ENCODE measurements at regions not wholly inside any gene's neighbourhood (a gene's known extent, or its start where the extent isn't known, plus 50 kb on each side); places are given as distances from the start of the nearest gene placed in this dataset.

GRCh38 chr1:56303805-56304204, 275.6 kb downstream of the PLPP3 start:
- no peaks in the 10 kb centered on the region for H3K36me3 ChIP-seq (ENCODE audit: control insufficient read depth, insufficient read depth, low read length, severe bottlenecking)

GRCh38 chr1:56302878-56303277, 276.5 kb downstream of the PLPP3 start:
- Histone ChIP-seq H3K36me3 (ENCODE audit: control insufficient read depth, insufficient read depth, low read length, severe bottlenecking) (no peaks in the 10 kb centered on the region), H3K4me1 (ENCODE audit: control insufficient read depth, insufficient read depth, low read length) (peaks cover 15% of the 10 kb centered on the region)

More at GRCh38 chr1:56303805-56304204, 275.6 kb downstream of the PLPP3 start:
- H3K9ac ChIP-seq (ENCODE audit: low read length) = no peak overlapping the region
- no peaks in the 10 kb centered on the region for H3K9me3 ChIP-seq (ENCODE audit: control insufficient read depth, low read length)
- H3K4me1 ChIP-seq (ENCODE audit: control insufficient read depth, insufficient read depth, low read length) = peaks cover 15% of the 10 kb centered on the region
- no peaks in the 10 kb centered on the region for H3K27me3 ChIP-seq (replicated peaks; ENCODE audit: control insufficient read depth, insufficient read depth, low read length)
- no peak overlapping the region for H3K4me3 ChIP-seq (ENCODE audit: low read length)
- DNase-seq (ENCODE audit: low read depth) = no peak

GRCh38 chr1:56301791-56302190, 277.6 kb downstream of the PLPP3 start:
- DNase-seq (ENCODE audit: low read depth) = peak; percentile 61
- Histone ChIP-seq H3K27me3 (replicated peaks; ENCODE audit: control insufficient read depth, insufficient read depth, low read length) (no peaks in the 10 kb centered on the region), H3K9ac (ENCODE audit: low read length) (no peak overlapping the region), H3K4me1 (ENCODE audit: control insufficient read depth, insufficient read depth, low read length) (peaks cover 24% of the 10 kb centered on the region), H3K9me3 (ENCODE audit: control insufficient read depth, low read length) (no peaks in the 10 kb centered on the region), H3K4me3 (ENCODE audit: low read length) (no peak overlapping the region), H3K36me3 (ENCODE audit: control insufficient read depth, insufficient read depth, low read length, severe bottlenecking) (no peaks in the 10 kb centered on the region)

More at GRCh38 chr1:56302878-56303277, 276.5 kb downstream of the PLPP3 start:
- Histone ChIP-seq H3K4me3 (ENCODE audit: low read length) (no peak overlapping the region), H3K9ac (ENCODE audit: low read length) (no peak overlapping the region), H3K27me3 (replicated peaks; ENCODE audit: control insufficient read depth, insufficient read depth, low read length) (no peaks in the 10 kb centered on the region), H3K9me3 (ENCODE audit: control insufficient read depth, low read length) (no peaks in the 10 kb centered on the region)
- DNase-seq (ENCODE audit: low read depth) = no peak

- Histone ChIP-seq H3K36me3 (ENCODE audit: control insufficient read depth, insufficient read depth, low read length, severe bottlenecking) (no peaks in the 10 kb centered on the region), H3K4me3 (ENCODE audit: low read length) (no peak overlapping the region), H3K27me3 (replicated peaks; ENCODE audit: control insufficient read depth, insufficient read depth, low read length) (no peaks in the 10 kb centered on the region), H3K9ac (ENCODE audit: low read length) (no peak overlapping the region), H3K9me3 (ENCODE audit: control insufficient read depth, low read length) (no peaks in the 10 kb centered on the region), H3K4me1 (ENCODE audit: control insufficient read depth, insufficient read depth, low read length) (peaks cover 24% of the 10 kb centered on the region)
- DNase-seq (ENCODE audit: low read depth) = no peak
Observed at GRCh38 chr1:56300836-56301235, 278.5 kb downstream of the PLPP3 start.

- DNase-seq (ENCODE audit: low read depth) = no peak
Observed at GRCh38 chr1:56298866-56299265, 280.5 kb downstream of the PLPP3 start.

GRCh38 chr1:56297904-56298303, 281.5 kb downstream of the PLPP3 start:
- peaks cover 20% of the 10 kb centered on the region for H3K4me1 ChIP-seq (ENCODE audit: control insufficient read depth, insufficient read depth, low read length)
- no peaks in the 10 kb centered on the region for H3K27me3 ChIP-seq (replicated peaks; ENCODE audit: control insufficient read depth, insufficient read depth, low read length)
- H3K9me3 ChIP-seq (ENCODE audit: control insufficient read depth, low read length) = no peaks in the 10 kb centered on the region
- DNase-seq (ENCODE audit: low read depth) = peak; percentile 5
- no peaks in the 10 kb centered on the region for H3K36me3 ChIP-seq (ENCODE audit: control insufficient read depth, insufficient read depth, low read length, severe bottlenecking)
- H3K9ac ChIP-seq (ENCODE audit: low read length) = no peak overlapping the region
- no peak overlapping the region for H3K4me3 ChIP-seq (ENCODE audit: low read length)

More at GRCh38 chr1:56298866-56299265, 280.5 kb downstream of the PLPP3 start:
- no peak overlapping the region for H3K9ac ChIP-seq (ENCODE audit: low read length)
- H3K27me3 ChIP-seq (replicated peaks; ENCODE audit: control insufficient read depth, insufficient read depth, low read length) = no peaks in the 10 kb centered on the region
- H3K36me3 ChIP-seq (ENCODE audit: control insufficient read depth, insufficient read depth, low read length, severe bottlenecking) = no peaks in the 10 kb centered on the region
- no peak overlapping the region for H3K4me3 ChIP-seq (ENCODE audit: low read length)
- H3K4me1 ChIP-seq (ENCODE audit: control insufficient read depth, insufficient read depth, low read length) = peaks cover 24% of the 10 kb centered on the region
- H3K9me3 ChIP-seq (ENCODE audit: control insufficient read depth, low read length) = no peaks in the 10 kb centered on the region

- H3K9ac ChIP-seq (ENCODE audit: low read length) = no peak overlapping the region
- peak; percentile 40 for DNase-seq (ENCODE audit: low read depth)
- peaks cover 13% of the 10 kb centered on the region for H3K4me1 ChIP-seq (ENCODE audit: control insufficient read depth, insufficient read depth, low read length)
- H3K27me3 ChIP-seq (replicated peaks; ENCODE audit: control insufficient read depth, insufficient read depth, low read length) = no peaks in the 10 kb centered on the region
- no peaks in the 10 kb centered on the region for H3K9me3 ChIP-seq (ENCODE audit: control insufficient read depth, low read length)
- H3K4me3 ChIP-seq (ENCODE audit: low read length) = no peak overlapping the region
- H3K36me3 ChIP-seq (ENCODE audit: control insufficient read depth, insufficient read depth, low read length, severe bottlenecking) = no peaks in the 10 kb centered on the region
Observed at GRCh38 chr1:56297208-56297607, 282.2 kb downstream of the PLPP3 start.

GRCh38 chr1:56295949-56296929, 283.1 kb downstream of the PLPP3 start:
- no peaks in the 10 kb centered on the region for H3K9me3 ChIP-seq (ENCODE audit: control insufficient read depth, low read length)
- DNase-seq (ENCODE audit: low read depth) = no peak
- no peak overlapping the region for H3K9ac ChIP-seq (ENCODE audit: low read length)
- peaks cover 18% of the 10 kb centered on the region for H3K4me1 ChIP-seq (ENCODE audit: control insufficient read depth, insufficient read depth, low read length)
- no peaks in the 10 kb centered on the region for H3K36me3 ChIP-seq (ENCODE audit: control insufficient read depth, insufficient read depth, low read length, severe bottlenecking)
- H3K4me3 ChIP-seq (ENCODE audit: low read length) = no peak overlapping the region
- no peaks in the 10 kb centered on the region for H3K27me3 ChIP-seq (replicated peaks; ENCODE audit: control insufficient read depth, insufficient read depth, low read length)

GRCh38 chr1:56291374-56291919, 287.9 kb downstream of the PLPP3 start:
- H3K4me1 ChIP-seq (ENCODE audit: control insufficient read depth, insufficient read depth, low read length) = peaks cover 23% of the 10 kb centered on the region
- peak; percentile 46 for DNase-seq (ENCODE audit: low read depth)
- H3K27me3 ChIP-seq (replicated peaks; ENCODE audit: control insufficient read depth, insufficient read depth, low read length) = no peaks in the 10 kb centered on the region
- H3K4me3 ChIP-seq (ENCODE audit: low read length) = no peak overlapping the region
- no peak overlapping the region for H3K9ac ChIP-seq (ENCODE audit: low read length)
- H3K36me3 ChIP-seq (ENCODE audit: control insufficient read depth, insufficient read depth, low read length, severe bottlenecking) = no peaks in the 10 kb centered on the region
- no peaks in the 10 kb centered on the region for H3K9me3 ChIP-seq (ENCODE audit: control insufficient read depth, low read length)

- Histone ChIP-seq H3K4me3 (ENCODE audit: low read length) (no peak overlapping the region), H3K27me3 (replicated peaks; ENCODE audit: control insufficient read depth, insufficient read depth, low read length) (no peaks in the 10 kb centered on the region), H3K36me3 (ENCODE audit: control insufficient read depth, insufficient read depth, low read length, severe bottlenecking) (no peaks in the 10 kb centered on the region), H3K9me3 (ENCODE audit: control insufficient read depth, low read length) (no peaks in the 10 kb centered on the region), H3K4me1 (ENCODE audit: control insufficient read depth, insufficient read depth, low read length) (peaks cover 37% of the 10 kb centered on the region), H3K9ac (ENCODE audit: low read length) (no peak overlapping the region)
- DNase-seq (ENCODE audit: low read depth) = no peak
Observed at GRCh38 chr1:56289260-56289659, 290.1 kb downstream of the PLPP3 start.

GRCh38 chr1:56287721-56288120, 291.6 kb downstream of the PLPP3 start:
- H3K36me3 ChIP-seq (ENCODE audit: control insufficient read depth, insufficient read depth, low read length, severe bottlenecking) = no peaks in the 10 kb centered on the region
- DNase-seq (ENCODE audit: low read depth) = no peak
- no peaks in the 10 kb centered on the region for H3K27me3 ChIP-seq (replicated peaks; ENCODE audit: control insufficient read depth, insufficient read depth, low read length)
- no peak overlapping the region for H3K4me3 ChIP-seq (ENCODE audit: low read length)
- H3K4me1 ChIP-seq (ENCODE audit: control insufficient read depth, insufficient read depth, low read length) = peaks cover 37% of the 10 kb centered on the region
- H3K9me3 ChIP-seq (ENCODE audit: control insufficient read depth, low read length) = no peaks in the 10 kb centered on the region
- H3K9ac ChIP-seq (ENCODE audit: low read length) = no peak overlapping the region
